Ammon's horn (tissue), 1 donor: ENCODE measurements at regions not wholly inside any gene's neighbourhood (a gene's known extent, or its start where the extent isn't known, plus 50 kb on each side); places are given as distances from the start of the nearest gene placed in this dataset.

ENCODE experiments used
- DNase-seq: peaks from one replicate; pipeline ENCODE4 v3.0.0-alpha.2; 2016; ENCODE audit warnings: low spot score

DNA sequence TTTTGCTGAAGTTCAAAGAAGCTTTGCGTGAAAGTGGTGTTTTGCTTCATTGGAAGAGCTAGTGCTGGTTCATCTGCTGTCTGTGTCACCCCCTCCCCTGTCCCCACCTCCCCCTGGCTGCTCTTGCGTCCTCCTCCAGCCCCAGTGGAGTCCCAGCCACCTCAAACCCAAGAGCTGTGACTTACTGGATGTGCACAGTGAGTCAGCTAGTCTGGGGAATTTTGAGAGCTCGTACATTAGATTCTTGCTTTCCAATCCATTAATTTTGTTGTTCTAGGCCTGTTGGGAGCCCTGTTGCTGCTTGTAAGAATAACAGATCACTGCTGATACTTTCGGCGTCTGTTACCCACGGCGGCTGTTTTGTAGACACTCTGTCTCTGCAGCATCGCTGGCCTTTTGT, 412.1 kb downstream of the TSN start:
- peak; percentile 19 for DNase-seq

DNA sequence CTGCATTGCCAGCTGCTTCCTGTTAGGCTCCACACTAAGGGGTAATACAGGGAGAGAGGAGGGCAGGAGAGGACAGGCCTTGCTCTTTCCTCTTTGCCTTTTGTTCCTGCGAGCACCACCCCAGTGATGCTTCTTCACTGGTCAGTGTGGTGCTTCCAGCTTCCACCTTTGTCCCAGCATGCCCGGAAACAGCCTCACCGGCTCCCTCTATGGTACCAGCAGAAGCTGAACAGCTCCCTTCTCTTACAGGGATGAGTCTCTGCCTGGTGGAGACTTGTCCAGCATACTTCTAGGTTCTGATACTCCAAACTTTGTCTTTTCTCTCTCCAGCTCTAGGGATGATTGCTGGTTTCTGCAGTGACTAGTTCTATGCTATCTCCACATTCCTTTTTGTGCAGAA, 413.3 kb downstream of the TSN start:
- no peak for DNase-seq

DNA sequence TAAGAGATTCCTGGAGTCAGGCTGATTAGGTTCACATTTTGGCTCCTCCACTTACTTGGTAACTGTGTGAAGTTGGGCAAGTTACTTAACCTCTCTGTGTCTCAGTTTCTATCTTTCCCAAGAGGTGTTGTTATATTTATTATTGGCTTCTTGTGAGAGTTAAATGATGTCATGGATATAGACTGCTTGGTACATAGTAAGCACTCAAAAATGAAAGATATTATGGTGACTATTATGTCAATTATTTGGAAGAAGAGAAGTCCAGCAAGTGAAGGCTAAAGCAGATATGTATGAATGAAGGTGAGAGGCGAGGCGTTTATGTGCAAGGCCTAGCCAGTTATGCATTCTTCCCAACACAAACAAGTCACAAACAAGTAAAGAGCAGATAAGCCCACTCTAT, 417.4 kb downstream of the TSN start:
- no peak for DNase-seq

DNA sequence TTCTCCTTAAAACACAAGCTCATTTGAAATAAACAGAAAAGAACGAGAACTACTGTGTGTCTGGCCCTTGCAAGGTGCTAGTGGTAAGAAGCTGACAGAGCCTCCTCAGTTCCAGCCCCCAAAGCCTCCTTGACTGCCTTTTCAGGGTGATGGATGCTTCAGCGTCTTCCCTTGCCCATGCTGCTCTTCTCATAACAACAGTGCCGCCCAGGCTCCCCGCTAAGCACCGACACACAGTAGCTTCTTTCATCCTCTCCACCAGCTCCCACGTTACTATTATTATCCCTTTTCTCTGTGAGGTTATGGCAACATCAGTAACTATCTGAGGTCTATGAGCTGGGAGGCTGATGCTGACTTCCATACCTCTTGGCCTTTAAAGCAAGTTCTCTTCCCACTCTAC, 418.6 kb downstream of the TSN start:
- DNase-seq = peak; percentile 27

DNA sequence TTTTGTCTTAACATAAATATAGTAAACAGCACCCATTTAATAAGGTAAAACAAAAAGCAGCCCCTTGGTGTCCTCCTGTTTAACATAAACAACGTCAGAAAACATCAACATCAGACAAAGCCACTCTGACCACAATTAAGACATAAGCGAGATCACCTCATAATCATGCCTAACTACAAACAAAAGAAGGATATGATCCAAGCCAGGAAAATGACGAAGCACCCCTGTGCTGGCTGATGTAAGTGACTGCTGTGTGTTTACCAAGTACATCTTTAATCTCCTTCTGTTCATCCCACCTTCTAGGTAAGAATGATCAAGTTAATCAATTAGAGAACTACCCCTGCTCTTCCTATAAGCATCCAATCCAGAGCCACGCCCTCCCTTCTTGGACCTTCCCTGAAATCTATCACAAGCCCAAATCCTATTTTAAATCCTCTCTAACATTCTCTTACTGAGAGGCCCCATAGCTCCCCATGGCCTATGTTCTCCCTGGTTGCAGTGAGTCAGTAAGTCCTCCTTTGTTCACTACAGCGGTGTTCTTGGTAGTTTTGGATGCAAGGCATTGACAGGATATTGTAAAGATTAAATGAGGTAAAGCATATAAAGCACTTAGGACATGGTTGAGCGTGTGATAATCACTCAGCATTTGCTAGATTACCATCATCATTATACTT, 424.2 kb downstream of the TSN start:
- no peak for DNase-seq

DNA sequence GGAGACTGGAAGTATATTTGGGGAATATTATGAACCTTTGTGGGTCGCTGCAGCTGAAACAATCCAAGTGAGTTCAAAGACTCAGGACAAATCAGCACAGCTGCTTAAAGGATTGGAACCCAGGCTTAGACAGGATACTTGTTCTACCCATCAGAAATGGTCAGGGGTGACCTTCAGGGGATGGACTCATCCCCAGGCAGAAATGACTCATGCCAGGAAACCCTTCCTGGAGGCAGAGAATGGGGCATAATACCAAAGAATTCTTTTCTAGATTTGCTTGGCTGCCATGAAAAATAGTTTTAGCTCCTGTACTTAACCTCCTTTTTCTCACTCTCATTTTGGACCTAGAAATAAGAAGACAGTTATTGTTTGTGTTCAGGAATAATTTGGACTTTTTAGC, 425.5 kb downstream of the TSN start:
- DNase-seq = no peak

DNA sequence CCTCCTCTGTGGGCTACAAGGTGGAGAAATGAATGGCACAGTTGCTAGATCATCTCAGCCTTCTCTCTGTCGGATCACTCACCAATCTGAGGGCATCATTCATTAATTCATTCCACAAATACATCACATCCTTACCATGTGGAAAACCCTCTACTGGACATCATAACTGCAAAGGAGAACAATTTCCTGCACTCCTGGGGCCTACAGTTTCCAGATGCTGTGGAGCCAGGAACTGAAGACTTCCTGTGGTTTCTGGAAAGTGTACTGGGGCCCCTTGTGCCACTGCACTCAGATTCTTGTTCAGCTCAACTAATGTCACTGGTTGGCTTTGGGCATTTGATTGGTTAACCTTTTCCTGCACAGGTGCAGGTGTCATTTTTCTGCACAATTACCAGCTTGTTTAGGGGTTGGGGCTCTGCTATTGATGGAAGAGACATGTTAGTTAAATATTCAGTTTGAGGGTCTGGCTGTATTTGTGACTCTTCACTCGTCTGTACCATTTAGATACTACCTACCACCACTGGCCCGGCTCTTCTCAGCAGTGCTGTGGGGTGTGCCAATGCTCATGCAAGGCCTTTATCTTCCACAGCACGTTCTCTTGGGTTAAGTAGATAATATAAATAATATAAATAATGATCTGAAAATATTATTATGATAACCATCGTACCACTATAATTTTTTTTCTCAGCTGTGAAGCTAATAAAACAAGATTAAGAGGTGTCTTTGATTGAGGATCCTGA, 427.3 kb downstream of the TSN start:
- DNase-seq = no peak

DNA sequence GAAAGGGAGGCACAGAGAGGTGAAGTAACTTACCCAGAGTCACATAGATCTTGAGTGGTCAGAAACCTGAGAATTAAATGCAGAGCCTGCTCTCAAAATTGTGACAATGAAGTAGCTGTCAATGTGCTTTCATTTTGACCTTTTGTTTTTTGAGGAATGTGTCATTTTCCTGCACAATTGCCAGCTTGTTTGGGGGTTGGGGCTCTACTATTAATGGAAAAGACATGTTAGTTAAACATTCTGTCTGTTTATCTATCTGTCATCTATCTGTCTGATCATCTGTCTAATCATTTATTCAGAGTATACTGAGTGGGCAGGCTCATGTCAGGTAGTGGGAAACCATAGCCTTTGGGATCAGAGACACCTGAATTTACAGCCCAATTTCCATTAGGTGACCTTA, 428.4 kb downstream of the TSN start:
- no peak for DNase-seq

DNA sequence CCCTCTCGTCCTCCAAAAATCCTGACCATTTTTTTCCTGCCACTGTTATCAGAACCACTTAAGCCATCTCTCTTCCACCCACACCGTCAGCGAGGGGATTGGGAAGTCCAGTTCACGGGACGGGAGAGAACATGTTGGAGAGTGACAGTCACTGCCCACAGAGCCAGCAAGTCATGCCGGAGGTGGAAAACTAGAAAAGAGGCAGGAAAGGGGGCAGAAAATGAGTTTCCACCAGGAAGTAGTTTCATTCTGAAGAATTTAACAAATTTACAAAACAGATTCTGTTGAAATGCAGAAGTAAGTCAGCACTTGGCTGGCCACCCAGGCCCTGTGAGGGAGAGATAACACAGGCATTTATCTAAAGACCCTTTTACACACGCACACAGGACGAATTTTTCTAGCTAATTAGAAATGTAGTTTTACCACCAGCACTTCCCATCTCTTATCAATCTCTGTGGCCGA, 431.3 kb downstream of the TSN start:
- DNase-seq = no peak

DNA sequence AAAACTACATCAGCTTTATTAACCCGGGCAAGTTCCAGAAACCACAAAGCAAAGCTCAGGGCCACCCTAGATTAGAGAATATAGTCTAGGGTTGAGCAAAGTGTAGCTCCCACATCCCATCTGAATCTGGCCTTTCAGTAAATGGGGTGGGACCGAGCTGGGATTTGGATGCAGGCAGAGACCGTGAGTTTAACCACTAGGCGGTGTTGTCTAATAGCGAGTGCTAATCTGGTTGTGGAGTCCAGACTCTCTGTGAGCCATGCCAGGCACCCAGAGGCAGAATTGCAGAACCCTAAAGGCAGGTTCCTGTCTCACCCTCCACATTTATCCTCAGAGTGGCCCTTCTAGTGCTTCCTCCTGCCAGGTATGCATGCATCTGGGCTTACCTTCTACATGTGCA, 435.9 kb downstream of the TSN start:
- DNase-seq = peak; percentile 28

DNA sequence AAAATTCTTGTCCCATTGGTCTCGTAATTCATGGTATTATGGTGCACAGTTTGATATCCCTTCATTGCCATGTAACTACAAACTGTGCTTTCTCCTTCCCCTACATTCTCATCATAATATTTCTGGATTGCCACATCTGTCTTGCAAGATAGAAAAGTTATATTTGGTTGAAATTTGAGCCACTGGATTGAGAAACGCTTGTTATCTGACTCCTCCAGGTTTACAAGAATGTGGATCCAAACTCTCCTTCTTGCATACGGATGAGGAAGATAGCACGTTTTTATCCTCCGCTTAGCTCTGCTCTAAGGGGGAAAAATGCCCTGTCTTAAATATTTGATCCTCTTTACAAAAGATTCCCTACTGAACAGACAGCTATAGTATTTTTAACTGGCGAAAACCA, 438.2 kb downstream of the TSN start:
- DNase-seq = no peak

DNA sequence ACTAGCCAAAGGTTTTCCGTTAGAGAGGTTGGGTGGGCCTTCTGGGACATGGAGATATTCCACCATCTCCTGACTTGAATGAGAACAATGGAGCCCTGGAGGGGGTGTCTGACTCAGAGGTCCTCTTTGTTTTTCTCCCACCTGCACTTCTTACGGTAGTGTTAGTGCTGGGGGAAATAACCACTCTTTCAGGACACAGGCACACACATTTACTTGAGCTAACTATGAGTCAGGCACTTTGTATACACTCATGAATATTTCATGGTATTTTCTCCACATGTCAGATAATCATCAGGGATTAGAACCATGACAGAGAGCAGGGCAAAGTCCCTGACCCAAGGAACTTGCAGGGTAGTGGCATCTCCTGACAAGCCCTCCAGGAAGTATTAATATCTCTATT, 439.1 kb downstream of the TSN start:
- DNase-seq = no peak

DNA sequence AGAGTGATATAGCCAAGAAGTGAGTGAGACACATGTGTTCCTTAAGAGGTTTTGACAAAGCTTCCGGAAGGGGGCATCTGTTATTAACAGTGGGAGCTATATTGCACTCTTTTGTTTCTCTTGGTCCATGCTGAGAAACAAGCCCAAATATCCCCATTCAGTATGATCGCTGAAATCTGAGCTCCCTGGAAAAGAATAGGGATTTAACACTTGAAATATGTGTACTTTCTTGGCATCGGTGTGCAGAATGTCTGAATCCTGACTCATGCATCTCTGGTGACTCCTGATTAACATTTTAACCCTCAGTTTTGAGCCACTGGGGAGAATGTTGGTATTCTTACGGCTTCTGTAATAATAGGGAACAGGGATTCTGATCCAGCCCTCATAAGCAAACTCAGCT, 448.1 kb downstream of the TSN start:
- DNase-seq = no peak

DNA sequence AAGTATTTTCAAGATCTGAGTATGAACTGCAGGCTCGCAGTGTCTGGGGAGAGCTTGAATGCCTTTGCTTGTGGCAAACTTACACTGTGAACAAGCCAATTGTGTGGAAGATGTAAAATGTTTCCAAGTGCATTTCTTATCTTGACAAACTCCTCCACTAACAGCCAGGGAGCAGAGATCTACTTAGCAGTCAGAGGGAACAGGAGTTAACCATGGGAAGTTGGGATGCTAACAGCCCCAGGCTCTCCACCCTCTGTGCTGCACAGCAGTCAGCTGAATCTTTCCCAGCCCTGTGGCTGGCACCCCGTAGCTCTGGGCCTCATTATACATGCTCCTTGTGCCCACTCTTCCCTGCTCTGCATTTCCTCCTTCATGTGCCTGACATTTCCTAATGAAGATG, 450.2 kb downstream of the TSN start:
- DNase-seq = no peak

DNA sequence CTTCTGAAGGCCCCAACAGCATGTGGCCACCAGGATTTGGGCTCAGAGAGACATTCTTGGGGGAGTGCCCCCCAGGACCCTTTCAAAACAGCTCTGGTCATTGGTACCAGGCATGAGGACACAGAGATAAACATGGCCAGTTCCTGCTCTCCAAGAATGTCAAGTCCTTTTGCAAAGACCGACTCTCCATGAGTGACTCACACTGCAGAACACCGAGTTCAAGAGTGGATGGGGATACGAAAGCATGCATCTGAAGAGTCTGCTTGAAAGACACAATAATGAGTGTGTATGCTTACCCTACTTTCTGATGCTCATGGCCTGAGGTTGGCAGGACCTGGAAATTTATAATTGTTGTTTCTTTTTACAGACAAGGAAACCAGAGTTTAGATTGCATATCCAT, 450.6 kb downstream of the TSN start:
- no peak for DNase-seq

DNA sequence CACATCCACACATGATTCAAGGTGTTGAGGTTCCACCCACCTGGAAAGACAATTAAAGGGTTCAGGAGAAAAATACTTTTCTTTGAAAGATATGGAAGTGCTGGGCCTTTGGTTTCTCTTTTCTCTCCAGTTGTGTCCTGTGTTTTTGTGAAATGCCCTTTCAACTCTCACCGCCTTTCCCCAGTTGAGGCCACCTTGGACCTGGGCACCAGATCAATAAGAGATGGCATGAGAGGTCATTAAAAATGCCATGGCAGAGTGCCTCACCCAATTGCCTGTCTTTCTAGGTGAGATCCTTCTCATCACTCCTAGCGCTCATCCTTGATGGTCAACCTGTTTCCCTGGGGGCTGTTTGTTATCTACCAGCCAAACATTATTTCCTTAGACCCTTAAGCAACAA, 453.9 kb downstream of the TSN start:
- DNase-seq = no peak

DNA sequence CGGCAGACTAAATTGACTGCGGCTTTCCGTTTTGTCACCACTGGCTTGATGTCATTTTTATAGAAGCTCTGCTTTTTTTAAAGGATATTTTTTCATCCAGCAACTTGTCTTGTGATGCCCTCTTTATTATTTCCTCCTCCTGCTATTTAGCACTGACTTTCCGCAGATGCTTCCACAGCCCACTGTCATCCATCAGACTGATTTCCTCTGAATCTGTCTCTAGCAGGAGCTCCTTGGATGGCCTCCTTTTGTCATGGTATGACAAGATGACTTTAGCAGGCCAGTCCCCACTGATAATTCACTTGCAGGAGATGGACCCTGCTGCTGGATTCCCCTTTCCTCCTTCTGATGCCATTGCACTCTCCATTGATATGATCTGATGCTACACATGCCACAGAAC, 454.6 kb downstream of the TSN start:
- DNase-seq = no peak

DNA sequence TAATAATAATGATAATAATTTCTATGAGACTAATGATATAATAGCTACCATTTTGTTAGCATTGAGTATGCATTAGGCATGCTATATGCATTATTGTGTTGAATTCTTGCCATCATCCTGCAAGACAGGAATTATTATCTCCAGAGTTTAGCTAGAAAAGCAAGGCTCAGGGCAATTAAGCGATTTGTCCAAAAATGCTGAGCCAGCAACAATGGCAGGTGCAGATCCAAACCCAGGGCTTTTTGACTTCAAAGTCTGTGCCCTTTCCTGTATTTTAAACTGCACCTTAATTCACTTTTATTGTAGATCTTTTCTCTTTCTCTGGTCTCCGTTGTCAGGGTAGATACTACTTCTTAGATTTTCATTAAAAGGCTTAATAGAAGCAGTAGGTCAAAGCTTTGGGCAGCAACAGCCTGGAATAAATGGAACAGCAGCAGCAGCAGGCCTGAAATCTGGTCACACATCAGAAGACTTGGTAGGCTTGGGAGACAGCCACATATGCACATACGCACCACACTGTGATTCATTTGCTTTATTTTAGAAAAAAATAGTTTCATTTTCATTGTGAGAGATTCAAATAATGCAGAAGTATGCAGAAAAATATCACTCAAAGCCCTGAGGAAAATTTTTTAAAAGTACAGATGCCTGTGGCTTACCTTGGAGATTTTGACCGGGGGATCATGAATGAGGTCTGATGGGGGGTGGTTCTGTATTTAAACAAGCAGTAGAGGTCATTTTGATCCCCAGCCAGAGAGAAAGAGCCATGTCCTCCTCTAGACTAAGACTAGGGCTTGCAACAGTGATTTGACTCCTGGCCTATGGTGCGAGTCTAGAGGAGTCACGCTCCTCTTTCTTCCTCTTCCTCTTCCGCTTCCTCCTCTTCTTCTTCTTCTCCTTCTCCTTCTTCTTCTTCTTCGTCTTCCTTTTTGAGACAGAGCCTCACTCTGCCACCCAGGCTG, 455.7 kb downstream of the TSN start:
- peak; percentile 52 for DNase-seq

DNA sequence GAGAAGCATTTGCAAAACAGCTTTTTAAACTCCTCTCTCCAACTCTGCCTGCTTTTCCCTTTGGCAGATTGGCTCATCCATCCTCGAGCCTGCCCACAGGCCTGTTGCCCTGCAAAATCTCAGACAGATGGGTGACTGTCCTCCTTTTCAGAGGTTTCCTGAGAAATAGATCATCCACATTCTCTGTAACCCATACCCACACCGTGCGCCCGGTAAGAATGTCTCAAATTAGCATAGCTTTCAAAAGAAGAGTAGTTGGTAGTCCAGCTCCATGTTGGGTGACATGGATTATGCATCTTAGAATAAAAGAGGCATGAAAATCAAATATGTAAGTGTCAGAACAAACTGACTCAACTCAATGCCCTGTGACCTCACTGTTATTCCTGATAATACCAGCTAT, 457.9 kb downstream of the TSN start:
- DNase-seq = no peak

DNA sequence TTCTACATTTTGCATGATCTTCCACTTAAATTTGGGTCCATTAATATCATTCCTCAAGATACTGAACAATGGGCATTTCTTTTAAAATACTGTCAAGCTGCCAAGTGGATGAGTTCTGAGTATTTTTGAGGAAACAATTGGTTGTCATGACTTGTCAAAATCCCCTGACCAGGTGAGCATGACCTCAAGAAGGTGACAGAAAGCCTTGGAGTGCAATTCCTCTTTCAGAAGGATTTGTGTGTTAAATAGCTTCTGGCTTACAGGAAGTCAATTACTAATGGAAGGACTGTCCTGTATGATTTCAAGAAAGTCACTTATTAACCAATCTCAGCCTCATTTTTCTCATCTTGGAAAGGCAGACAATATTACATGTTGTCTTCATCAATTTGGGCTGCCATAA, 460.6 kb downstream of the TSN start:
- DNase-seq = no peak

DNA sequence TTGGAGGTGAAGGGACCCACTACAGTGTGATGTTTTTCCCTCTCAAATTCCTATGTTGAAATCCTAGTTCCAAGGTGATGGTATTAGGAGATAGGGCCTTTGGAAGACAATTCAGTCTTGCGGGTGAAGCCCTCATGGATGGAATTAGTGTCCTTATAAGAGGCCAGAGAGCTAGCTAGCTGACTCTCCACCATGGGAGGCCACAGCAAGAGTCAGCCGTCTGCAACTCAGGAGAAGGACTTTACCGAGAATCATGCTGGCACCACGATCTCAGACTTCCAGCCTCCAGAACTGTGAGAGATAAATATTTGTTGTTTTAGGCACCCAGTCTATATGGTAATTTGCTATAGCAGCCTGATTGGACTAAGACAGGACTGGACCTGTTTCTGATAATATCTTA, 461.4 kb downstream of the TSN start:
- DNase-seq = no peak

DNA sequence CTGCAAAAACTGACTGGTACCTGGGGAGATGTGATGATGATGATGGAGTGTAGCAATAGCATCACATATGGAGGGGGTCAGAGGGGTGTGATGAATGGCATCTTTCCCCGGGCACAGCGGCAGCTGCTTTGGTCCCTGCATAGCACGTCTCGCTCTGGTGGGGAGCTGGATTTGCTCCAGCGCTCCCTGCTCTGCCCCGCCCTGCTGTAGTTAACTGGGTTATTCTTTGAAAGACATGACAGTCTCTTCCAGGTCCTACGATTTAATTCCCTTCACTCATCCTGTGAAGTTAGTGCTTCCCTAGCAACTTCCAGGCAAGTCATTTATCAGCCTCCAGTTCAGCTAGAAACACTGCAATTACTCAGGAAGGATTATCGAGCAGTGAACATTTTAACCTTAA, 463.1 kb downstream of the TSN start:
- DNase-seq = no peak

DNA sequence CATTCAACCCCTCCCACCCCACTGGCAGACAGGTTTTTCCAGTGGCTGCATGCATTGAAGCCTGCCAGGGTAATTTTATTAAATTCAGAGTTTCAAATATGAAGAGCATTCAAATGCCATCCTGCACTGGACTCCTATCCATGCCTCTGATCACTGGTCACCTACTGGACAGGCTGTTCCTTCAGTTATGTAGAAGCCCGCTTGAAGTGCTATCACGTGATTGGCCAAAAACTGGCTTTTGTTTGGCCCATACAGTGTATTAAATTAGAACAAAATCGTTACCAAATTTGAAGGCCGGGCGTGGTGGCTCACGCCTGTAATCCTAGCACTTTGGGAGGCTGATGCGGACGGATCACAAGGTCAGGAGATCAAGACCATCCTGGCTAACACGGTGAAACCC, 464.1 kb downstream of the TSN start:
- no peak for DNase-seq
